GM12878 (cell line): ENCODE measurements at regions not wholly inside any gene's neighbourhood (a gene's known extent, or its start where the extent isn't known, plus 50 kb on each side); places are given as distances from the start of the nearest gene placed in this dataset.

Source experiments
- ATAC-seq: fragments of 200-7000 bp; cut with Tn5 transposase; 3 replicates; pipeline ENCODE4 v1.9.1; 2020; ENCODE audit warnings: mild to moderate bottlenecking, moderate library complexity
- BruUV-seq: library from RNA; stranded (reverse); fragments of 400-500 nt; replicated peaks from 2 replicates; lab custom pipeline; 2021; lab: Mats Ljungman, UMichigan
- CTCF ChIA-PET: fragments of 300-600 bp; sonication (Branson Sonifier 250); formaldehyde crosslinking; extraction: SDS; loops from one replicate; lab custom pipeline; 2021; ENCODE audit warnings: inconsistent platforms; lab: Yijun Ruan, JAX
- POLR2A ChIA-PET: fragments of 350-600 bp; formaldehyde crosslinking; extraction: SDS; loops from one replicate; lab custom pipeline; 2021; ENCODE audit warnings: inconsistent platforms; lab: Charles Lee
- RAD21 ChIA-PET: fragments of 300-600 bp; sonication (Branson Sonifier 250); formaldehyde crosslinking; loops from one replicate; lab custom pipeline; 2023; ENCODE audit warnings: antibody characterized with exemption; ENCODE audit not compliant: unreplicated experiment; lab: Charles Lee
- SMC1A ChIA-PET: fragments of 300-600 bp; sonication (Branson Sonifier 250); formaldehyde crosslinking; loops from one replicate; lab custom pipeline; 2023; ENCODE audit not compliant: unreplicated experiment, uncharacterized antibody; lab: Charles Lee
- DNase-seq: peaks from one replicate; pipeline ENCODE4 v3.0.0-alpha.2; 2011; ENCODE audit warnings: low read depth, low spot score
- FAIRE-seq: peaks from 3 replicates; lab custom pipeline; 2011; peaks lifted over from hg19 to GRCh38; lab: Jason Lieb, UNC
- H2AFZ ChIP-seq: 2 replicates; pipeline ENCODE4 v1.6.0; 2011; ENCODE audit warnings: low read depth, low read length, control low read depth; ENCODE audit not compliant: control insufficient read depth
- H3K27ac ChIP-seq: 2 replicates; pipeline ENCODE4 v1.5.1; 2011; ENCODE audit warnings: control low read depth; ENCODE audit not compliant: control insufficient read depth, insufficient read depth
- H3K27me3 ChIP-seq, 2 experiments: replicated peaks in 1 of 2; 2 replicates each; pipeline versions ENCODE4 v1.6.0 to v1.6.1; 2011; ENCODE audit warnings: low read length in 1 of 2; ENCODE audit not compliant: control insufficient read depth in 2 of 2, insufficient read depth in 2 of 2
- H3K36me3 ChIP-seq, 2 experiments: 2 replicates each; pipeline ENCODE4 v1.5.1; 2011; ENCODE audit warnings: low read length in 1 of 2; ENCODE audit not compliant: control insufficient read depth in 2 of 2, insufficient read depth in 2 of 2
- H3K4me1 ChIP-seq: 2 replicates; pipeline ENCODE4 v1.6.1; 2011; ENCODE audit warnings: mild to moderate bottlenecking, low read length, moderate library complexity, mixed read lengths; ENCODE audit not compliant: control insufficient read depth, insufficient read depth
- H3K4me2 ChIP-seq: 2 replicates; pipeline ENCODE4 v1.6.0; 2011; ENCODE audit warnings: control low read depth; ENCODE audit not compliant: control insufficient read depth, insufficient read depth
- H3K4me3 ChIP-seq: fragments of 200-600 bp; sonication (generic); 2 replicates; pipeline ENCODE4 v1.5.1; 2016
- H3K79me2 ChIP-seq: 2 replicates; pipeline ENCODE4 v1.6.0; 2011; ENCODE audit warnings: low read length; ENCODE audit not compliant: control insufficient read depth, insufficient read depth
- H3K9ac ChIP-seq: 2 replicates; pipeline ENCODE4 v1.8.0; 2011; ENCODE audit warnings: low read length, control low read depth, mixed read lengths; ENCODE audit not compliant: control insufficient read depth, insufficient read depth
- H3K9me3 ChIP-seq: replicated peaks from 3 replicates; pipeline ENCODE4 v1.5.1; 2011; ENCODE audit warnings: mild to moderate bottlenecking, low read length; ENCODE audit not compliant: control insufficient read depth, insufficient read depth
- H4K20me1 ChIP-seq: 2 replicates; pipeline ENCODE4 v1.6.0; 2011; ENCODE audit not compliant: control insufficient read depth, insufficient read depth
- ASH2L ChIP-seq: fragments of 300-600, 200-600 bp; sonication (generic); IDR thresholded peaks from 2 replicates; pipeline ENCODE4 v1.6.1; 2017; ENCODE audit warnings: low read depth, mild to moderate bottlenecking, borderline replicate concordance
- BACH1 ChIP-seq: fragments of 450-650 bp; IDR thresholded peaks from 2 replicates; pipeline ENCODE4 v1.6.1; 2017; ENCODE audit warnings: mild to moderate bottlenecking, borderline replicate concordance
- BMI1 ChIP-seq: fragments of 450-650 bp; IDR thresholded peaks from 2 replicates; pipeline ENCODE4 v1.6.1; 2016; ENCODE audit warnings: mild to moderate bottlenecking, moderate library complexity, borderline replicate concordance
- EGR1 ChIP-seq, 2 experiments: IDR thresholded peaks; 1 replicate in 1 of 2; 2 replicates in 1 of 2; pipeline ENCODE4 v1.6.1; 2011 to 2012; ENCODE audit warnings: low read depth in 2 of 2, low read length in 2 of 2, borderline replicate concordance in 1 of 2, mild to moderate bottlenecking in 1 of 2, moderate library complexity in 1 of 2
- FOXK2 ChIP-seq: fragments of 450-650 bp; IDR thresholded peaks from 2 replicates; pipeline ENCODE4 v1.6.1; 2017; ENCODE audit warnings: mild to moderate bottlenecking, moderate library complexity
- IRF4 ChIP-seq: IDR thresholded peaks from 2 replicates; pipeline ENCODE4 v1.6.1; 2011; ENCODE audit warnings: low read depth, low read length
- KDM1A ChIP-seq: fragments of 200-600 bp; sonication (generic); IDR thresholded peaks from 2 replicates; pipeline ENCODE4 v1.6.1; 2016; ENCODE audit warnings: borderline replicate concordance
- MEF2A ChIP-seq: IDR thresholded peaks from 2 replicates; pipeline ENCODE4 v1.6.1; 2011; ENCODE audit warnings: low read depth, mild to moderate bottlenecking, low read length, moderate library complexity; ENCODE audit not compliant: insufficient read depth
- MYC ChIP-seq: IDR thresholded peaks from 2 replicates; pipeline ENCODE4 v1.6.1; 2011; ENCODE audit warnings: mild to moderate bottlenecking, low read length, moderate library complexity, inconsistent platforms; ENCODE audit not compliant: insufficient read depth, insufficient replicate concordance, insufficient read length, severe bottlenecking
- NFIC ChIP-seq: IDR thresholded peaks from 2 replicates; pipeline ENCODE4 v1.6.1; 2012; ENCODE audit warnings: low read depth, mild to moderate bottlenecking, inconsistent platforms, low read length, moderate library complexity
- RB1 ChIP-seq: fragments of 450-650 bp; formaldehyde crosslinking; IDR thresholded peaks from 2 replicates; pipeline ENCODE4 v1.6.1; 2017; ENCODE audit warnings: mild to moderate bottlenecking, borderline replicate concordance
- REST ChIP-seq: IDR thresholded peaks from 2 replicates; pipeline ENCODE4 v1.6.1; 2012; ENCODE audit warnings: mild to moderate bottlenecking, low read depth, low read length
- SKIL ChIP-seq: fragments of 450-650 bp; IDR thresholded peaks from 2 replicates; pipeline ENCODE4 v1.6.1; 2017; ENCODE audit warnings: mild to moderate bottlenecking, low read depth, inconsistent platforms; ENCODE audit not compliant: poor library complexity, severe bottlenecking
- YBX1 ChIP-seq: fragments of 450-650 bp; IDR thresholded peaks from 2 replicates; pipeline ENCODE4 v1.6.1; 2016; ENCODE audit warnings: antibody characterized with exemption
- YY1 ChIP-seq: IDR thresholded peaks from 2 replicates; pipeline ENCODE4 v1.6.1; 2011; ENCODE audit warnings: low read depth, mild to moderate bottlenecking, low read length
- ZBED1 ChIP-seq: IDR thresholded peaks from 2 replicates; pipeline ENCODE4 v1.6.1; 2016; ENCODE audit warnings: borderline replicate concordance
- ZNF207 ChIP-seq: fragments of 450-650 bp; IDR thresholded peaks from 2 replicates; pipeline ENCODE4 v1.6.1; 2014; ENCODE audit warnings: antibody characterized with exemption, mild to moderate bottlenecking, borderline replicate concordance
- WGBS: methylation state at CpG from one replicate; pipeline ENCODE4 v1.1.6; 2016; ENCODE audit warnings: low lambda C conversion rate; ENCODE audit not compliant: insufficient replicate concordance, insufficient coverage; ENCODE audit errors: missing lambda C conversion rate; 5-methylcytosine and 5-hydroxymethylcytosine counted together
- in situ Hi-C: fragments of 300-500 bp; cut with MboI; formaldehyde crosslinking; loops from 9 replicates; pipeline ENCODE4 v1.14.3; 2018; ENCODE audit warnings: mixed read lengths
- intact Hi-C: fragments of 100-400 bp; cut with micrococcal nuclease; formaldehyde crosslinking; loops from one replicate; pipeline ENCODE4 v1.14.2; 2022; ENCODE audit not compliant: unreplicated experiment

GRCh38 chr18:71038196-71038595 lies 749.4 kb downstream of the SOCS6 start:
- POLR2A ChIA-PET = no interaction called here

More at GRCh38 chr18:71038196-71038595, 749.4 kb downstream of the SOCS6 start:
- ChIA-PET RAD21 (interaction anchor here (0.8 kb wide), 1 partner anchor 31 kb away, joined by 4 read pairs; no protein-coding TSS in a partner anchor), SMC1A (no interaction called here), CTCF (no interaction called here)
- TF ChIP-seq EGR1 (IDR thresholded peaks at IDR 0.05; ENCODE audit: borderline replicate concordance in 1 of 2, low read depth in 2 of 2, low read length in 2 of 2) (no peak), MEF2A (no peak), YY1 (no peak), ASH2L (no peak), BMI1 (no peak), BACH1 (no peak), SKIL (no peak), KDM1A (no peak), MYC (no peak), IRF4 (no peak), RB1 (no peak), ZNF207 (no peak), NFIC (no peak), YBX1 (no peak), ZBED1 (no peak), FOXK2 (no peak), REST (no peak)
- H3K4me2 ChIP-seq = no peak overlapping the region
- in situ Hi-C loops = no loop called here
- no peaks in the 10 kb centered on the region for H3K79me2 ChIP-seq
- no peaks in the 10 kb centered on the region for H3K27me3 ChIP-seq
- no peak overlapping the region for H3K27ac ChIP-seq
- ATAC-seq (no peak), FAIRE-seq (no peak), DNase-seq (no peak)
- intact Hi-C loops = no loop called here
- H4K20me1 ChIP-seq = no peaks in the 10 kb centered on the region
- H3K9me3 ChIP-seq = no peaks in the 10 kb centered on the region
- H2AFZ ChIP-seq = no peak overlapping the region
- H3K4me1 ChIP-seq = no peaks in the 10 kb centered on the region
- 0% methylated on average over 1 of the region's 1 CpG for WGBS
- no peak overlapping the region for H3K4me3 ChIP-seq
- BruUV-seq = no TSS peak
- H3K9ac ChIP-seq = no peak overlapping the region
- H3K36me3 ChIP-seq = no peaks in the 10 kb centered on the region
